Neural progenitor cell (in vitro differentiated cells): ENCODE measurements at regions not wholly inside any gene's neighbourhood (a gene's known extent, or its start where the extent isn't known, plus 50 kb on each side); places are given as distances from the start of the nearest gene placed in this dataset.

Experiments
- EZH2 ChIP-seq: fragments of 200-600 bp; sonication (generic); IDR thresholded peaks from 2 replicates; pipeline ENCODE4 v1.6.1; 2017; ENCODE audit warnings: antibody characterized with exemption, mild to moderate bottlenecking, moderate library complexity
- EZH2phosphoT487 ChIP-seq: fragments of 200-600 bp; sonication (generic); IDR thresholded peaks from 2 replicates; pipeline ENCODE4 v1.6.1; 2017; ENCODE audit warnings: antibody characterized with exemption

- no peak for TF ChIP-seq EZH2
- TF ChIP-seq EZH2phosphoT487, result no peak
Observed at GRCh38 chr3:15923640-15924405, 126.0 kb upstream of the ANKRD28 start.
